HG03460 (cell line): ENCODE measurements at regions not wholly inside any gene's neighbourhood (a gene's known extent, or its start where the extent isn't known, plus 50 kb on each side); places are given as distances from the start of the nearest gene placed in this dataset.
"Not testable (repeated sequence)": the region's sequence is repeated elsewhere in the genome, so short reads cannot be mapped to it uniquely, and the experiment has no call there.

Experiments
- ATAC-seq: cut with Tn5 transposase; IDR thresholded peaks from one replicate; pipeline ENCODE4 v1.9.1; 2021; ENCODE audit not compliant: unreplicated experiment

DNA sequence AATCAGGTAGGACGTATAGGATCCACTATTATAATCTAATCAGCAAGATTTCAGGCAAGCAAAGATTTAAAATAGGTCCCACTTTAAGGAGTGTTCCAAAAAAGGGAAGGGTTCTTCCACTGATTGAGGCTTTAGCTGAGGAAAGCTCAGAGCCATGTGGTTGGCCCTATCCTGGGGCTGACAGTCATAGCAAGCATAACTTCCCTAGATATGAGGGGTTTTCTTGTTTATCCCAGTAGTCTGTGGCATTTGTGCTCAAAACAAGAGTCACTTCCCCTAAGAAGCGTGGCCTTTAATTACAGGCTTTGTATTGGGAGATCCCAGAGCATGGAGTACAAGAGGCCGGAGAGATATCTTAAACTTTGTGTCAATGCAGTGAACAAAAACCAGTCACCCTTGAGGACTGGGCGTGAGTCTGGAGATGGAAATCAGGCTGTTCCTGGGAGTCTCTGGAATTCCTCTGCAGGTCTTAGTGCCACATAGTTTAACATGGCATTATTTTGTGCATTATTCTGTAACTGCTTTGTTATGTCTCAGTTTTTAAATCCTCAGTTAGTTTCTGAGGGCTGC, 136.9 kb upstream of the FBXO11 start:
- ATAC-seq, result no peak

DNA sequence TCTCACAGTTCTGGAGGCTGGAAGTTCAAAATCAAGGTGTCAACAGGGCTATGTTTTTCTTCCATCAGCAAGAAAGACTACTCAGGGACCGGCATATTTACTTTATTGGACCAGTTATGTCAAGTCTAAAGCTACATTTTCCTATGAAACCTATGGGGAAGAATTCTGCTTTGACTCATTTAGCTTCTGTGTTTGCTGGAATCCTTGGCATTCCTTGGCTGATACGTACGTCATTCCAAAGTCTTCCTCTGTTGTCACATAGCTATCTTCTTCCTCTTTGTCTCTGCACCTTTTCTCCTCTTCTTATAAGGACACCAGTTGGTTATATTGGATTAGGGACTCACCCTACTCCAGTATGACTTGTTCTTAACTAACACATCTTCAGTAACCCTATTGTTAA, 137.4 kb upstream of the FBXO11 start:
- ATAC-seq, result no peak

DNA sequence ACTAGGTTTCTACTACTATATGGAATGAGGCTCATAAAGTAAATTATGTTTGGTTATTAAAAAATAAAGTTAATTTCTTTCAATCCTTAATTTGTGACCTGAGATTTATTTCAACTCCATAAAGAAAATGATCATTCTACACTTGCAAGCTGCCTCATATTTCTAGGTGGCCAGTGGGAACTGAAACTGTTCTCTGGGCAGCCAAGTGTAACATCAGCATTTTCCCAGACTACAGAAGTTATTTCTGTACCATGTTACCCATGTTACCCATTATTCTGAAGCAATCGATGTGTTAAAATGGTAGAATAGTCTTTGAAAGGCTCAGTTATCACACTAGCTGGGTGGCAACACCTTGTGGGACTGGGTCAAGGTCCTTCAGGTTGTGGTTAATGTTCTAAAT, 139.3 kb upstream of the FBXO11 start:
- no peak for ATAC-seq

DNA sequence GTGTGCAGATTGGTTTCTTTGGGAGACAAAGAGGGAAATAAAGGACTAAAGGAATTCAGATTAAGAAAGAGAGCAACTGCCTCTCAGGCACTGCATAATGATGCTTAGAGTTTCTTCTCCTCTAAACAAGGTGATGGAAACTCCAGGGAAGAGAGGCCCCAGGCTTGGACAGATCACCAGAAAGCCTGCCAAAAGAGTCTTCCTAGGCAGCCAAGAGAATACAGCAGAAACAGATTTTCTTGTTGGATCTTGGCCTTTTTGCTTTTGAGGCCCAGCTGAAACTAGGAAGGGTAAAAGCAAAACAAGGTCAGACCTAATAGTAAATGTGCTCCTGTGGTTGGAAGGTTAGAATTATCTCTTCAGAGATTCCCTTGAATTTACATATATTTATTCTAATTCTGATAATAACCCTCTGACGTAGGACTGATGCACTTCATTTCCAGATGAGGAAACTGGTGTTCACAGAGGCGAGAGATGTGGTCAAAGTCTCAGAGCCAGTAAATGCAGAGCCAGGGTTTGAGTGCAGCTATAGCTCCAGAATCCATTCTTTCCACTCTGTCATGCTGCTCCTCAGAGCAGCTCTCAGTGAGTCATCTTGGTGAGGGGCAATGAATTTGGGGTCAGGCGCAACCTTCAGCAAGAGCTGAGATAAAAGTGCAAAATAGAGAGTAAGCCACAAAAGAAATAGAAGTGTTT, 142.3 kb upstream of the FBXO11 start:
- ATAC-seq, result no peak

DNA sequence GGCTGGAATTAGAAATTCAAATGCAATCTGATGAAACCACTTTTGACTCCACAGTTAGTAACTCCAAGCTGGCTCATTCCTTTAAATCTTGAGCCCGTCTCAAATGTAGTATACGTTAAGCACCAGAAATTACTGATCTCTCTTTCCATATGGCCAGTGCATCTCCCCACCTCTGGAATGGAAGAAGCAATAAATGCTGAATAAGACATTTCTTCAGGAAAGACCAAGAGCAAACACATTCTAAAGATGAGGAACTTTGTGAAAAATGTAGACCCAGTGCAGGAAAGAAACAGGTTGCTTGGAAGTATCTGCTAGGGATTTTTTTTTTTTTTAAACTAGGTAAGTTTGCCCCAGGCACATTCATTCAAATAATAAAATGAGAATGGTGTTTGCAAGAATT, 143.1 kb upstream of the FBXO11 start:
- no peak for ATAC-seq

DNA sequence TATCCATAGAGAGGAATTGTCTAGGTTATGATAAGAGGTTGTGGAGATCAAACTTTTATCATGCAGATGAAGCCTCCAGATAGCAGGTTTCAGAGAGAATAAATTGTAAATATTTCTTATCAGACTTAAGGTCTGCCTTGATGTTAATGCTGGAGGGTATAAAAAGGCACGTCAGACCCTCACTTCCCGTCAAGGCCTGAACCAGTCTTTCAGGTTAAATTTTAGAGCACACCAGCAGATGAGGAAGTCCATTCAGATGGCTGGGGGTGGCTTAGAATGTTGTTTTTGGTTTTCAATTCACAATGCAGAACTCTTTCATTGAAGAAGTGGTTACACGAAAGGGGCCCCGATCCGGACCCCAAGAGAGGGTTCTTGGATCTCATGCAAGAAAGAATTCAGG, 144.4 kb upstream of the FBXO11 start:
- no peak for ATAC-seq

DNA sequence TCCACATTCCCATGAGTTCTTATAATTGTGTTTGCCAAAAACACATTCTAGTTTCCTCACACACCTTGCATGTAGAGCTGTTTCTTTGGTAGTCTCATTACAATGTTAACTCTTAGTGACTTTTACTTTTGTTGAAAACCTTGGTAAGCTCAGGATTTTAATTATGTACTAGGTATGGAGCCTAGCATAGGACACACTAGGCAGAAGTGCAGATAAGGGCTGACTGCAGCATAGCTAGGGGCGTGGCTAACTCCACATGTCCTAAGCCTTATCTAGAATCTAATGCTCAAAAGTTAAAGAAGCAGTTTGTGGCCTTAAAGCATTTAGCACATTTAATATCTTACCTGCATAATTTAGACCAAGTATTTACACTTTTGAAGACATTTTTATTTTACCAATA, 153.7 kb upstream of the FBXO11 start:
- ATAC-seq, result no peak

DNA sequence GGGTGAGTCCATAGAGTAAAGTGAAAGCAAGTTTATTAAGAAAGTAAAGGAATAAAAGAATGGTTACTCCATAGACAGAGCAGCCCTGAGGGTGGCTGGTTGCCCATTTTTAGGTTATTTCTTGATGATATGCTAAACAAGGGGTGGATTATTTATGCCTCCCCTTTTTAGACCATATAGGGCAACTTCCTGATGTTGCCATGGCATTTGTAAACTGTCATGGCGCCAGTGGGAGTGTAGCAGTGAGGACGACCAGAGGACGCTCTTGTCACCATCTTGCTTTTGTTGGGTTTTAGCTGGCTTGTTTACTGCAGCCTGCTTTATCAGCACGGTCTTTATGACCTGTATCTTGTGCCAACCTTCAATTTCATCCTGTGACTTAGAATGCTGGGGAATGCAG, 155.4 kb upstream of the FBXO11 start:
- not testable (repeated sequence) for ATAC-seq

DNA sequence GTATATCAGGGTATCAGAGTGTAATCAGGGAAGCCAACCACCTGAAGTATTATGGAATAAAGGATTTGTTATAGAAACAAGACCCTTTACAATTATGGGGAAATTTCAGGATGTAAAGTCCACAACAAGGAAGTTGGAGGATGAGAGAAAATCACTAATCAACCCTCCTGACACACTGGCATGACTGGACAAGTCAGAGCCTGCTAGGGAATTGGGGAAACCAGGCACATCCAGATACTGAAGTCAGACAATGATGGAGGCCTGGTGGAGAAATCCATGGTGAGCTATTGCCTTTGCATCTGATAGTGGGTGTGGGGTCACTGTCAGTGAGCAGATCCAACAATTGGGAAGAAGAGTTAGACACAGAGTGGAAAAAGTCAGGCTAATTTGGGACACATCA, 158.8 kb upstream of the FBXO11 start:
- ATAC-seq, result no peak

DNA sequence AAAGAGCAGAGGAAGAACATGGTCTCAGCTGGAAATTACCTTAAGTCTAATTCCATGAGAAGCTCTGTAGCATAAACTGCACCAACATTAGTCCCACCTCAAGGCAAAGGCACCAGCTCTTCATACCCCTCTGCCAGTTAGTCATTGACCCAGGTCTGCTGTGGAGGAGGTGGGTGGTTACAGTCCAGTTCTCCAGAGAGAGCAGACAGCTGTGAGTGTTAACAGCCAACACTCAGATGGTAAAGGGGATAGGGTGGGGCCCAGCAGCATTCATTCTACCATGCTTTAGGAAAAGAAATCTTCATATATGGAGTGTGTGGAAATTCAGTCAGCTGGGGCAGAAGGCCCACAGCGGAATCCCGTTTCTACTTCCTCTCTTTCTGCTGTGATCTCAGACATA, 159.7 kb upstream of the FBXO11 start:
- no peak for ATAC-seq

DNA sequence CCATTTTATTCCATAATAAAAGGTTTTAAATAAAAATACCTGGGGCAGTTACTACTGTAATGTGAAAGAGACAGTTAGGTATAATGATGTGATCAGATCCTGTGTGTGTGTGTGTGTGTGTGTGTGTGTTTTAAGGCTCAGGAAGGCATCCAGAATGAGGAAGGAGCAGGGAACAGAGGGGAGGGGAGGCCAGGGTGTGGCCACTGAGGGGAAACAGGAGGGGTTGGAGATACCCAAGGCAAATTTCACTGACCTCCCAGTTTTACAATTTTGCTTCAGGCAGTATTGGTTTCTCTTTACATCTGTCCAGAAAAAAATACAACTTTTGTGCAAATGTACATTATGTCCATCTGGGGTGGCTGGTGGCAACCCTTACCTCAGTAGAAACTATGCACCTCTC, 163.5 kb upstream of the FBXO11 start:
- ATAC-seq, result no peak

DNA sequence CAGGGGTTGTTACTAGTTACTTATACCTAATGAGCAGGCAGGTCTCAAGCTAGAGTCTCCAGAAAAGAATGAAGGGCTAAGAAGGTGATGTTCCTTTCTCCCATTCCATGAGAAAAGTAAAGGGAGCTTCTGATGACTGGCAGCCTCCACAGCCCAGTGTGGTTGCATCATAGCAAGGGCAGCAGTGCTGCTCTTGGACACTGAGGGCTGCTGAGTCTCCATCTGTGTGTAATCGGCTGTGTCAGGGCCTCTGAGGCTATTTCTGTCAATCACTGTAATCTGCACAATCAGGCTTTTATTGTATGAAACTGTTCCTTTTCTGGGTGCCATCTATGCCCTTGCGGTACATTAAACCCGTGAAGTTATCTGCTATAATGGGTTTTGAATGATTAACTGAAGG, 164.1 kb upstream of the FBXO11 start:
- no peak for ATAC-seq

DNA sequence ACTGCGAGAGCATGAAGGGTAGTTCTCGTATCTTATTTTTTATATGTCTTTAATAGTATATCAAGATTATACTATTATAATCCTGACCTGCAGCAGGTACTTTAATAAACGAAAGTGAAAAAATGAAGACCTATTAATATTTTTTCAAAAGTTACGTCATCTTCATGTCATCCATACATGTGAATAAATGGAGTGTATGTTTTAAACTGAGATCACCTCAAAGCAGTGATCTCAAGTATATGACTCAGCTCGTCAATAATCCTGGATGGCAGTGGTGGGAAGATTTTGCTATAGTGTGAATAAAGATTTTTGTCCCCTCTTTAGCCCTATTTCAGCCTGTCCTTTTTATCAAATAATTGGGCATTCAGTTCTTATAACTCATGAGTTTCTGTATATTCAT, 166.3 kb upstream of the FBXO11 start:
- ATAC-seq, result no peak

DNA sequence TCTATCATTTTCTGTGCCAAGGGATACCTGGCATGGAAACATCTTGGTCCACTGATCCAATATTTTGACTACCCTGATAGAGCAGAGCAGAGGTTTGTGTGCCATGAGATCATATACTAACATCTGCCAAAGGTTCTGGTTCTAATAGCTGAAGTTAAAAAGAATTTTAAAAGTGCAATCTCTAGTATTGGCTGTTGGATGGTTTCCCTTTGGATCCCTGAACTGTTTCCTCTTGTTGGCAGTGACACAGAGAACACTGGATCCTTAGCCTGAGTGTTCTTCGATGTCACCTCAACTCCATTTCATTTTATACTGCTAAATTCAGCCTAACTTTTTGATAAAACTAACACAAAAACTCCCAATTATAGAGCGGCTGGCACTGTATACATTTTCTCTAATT, 169.3 kb upstream of the FBXO11 start:
- no peak for ATAC-seq

DNA sequence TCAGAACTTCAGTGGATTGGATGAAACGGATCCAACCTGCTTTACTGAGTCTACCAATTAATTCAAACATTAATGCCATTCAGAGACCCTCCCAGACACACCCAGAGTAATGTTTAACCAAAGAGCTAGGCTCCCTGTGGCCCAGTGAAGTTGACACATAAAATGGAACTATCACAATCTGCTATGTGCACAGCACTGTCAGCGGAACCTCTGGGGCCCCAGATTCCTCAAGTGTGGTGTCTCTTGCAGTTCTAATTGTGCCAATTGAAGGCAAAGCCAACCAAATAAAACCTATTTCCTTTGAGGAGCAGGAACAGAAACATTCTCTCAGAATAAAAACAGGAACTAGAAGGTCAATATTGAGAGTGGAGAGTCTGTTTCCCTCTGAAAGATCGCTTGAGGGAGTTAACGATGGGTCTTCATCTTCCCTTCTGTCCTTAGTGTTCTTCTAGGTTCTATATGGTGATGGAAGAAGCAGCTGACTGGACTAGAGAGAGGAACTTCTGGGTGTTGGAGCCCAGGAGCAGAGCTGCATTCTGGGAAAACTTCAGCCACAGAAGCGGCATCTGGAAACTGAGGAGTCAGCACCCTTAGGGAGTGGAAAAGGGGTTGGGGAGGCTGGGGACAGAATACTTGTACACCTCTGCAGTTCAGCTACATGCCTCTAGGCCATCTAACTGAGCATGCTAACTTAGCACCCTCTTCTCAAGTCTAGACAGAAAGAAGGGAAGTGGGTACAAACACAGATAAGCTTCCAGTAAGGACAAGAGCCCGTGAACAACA, 174.4 kb upstream of the FBXO11 start:
- no peak for ATAC-seq

DNA sequence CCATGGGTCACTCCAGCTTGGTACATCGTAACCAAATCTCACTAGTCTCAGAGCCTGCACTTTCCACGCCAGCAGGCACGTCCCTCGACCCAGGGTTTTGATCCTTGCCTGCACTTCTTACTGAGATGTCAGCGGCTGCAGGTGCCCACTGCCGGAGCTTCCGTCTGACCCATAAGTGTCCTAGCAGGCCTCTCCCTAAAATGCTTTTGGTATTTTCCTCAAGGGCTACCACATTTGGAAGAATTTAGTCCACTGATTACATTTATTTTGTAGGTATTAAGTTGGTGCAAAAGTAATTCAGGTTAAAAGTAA, 175.0 kb upstream of the FBXO11 start:
- ATAC-seq, result no peak

DNA sequence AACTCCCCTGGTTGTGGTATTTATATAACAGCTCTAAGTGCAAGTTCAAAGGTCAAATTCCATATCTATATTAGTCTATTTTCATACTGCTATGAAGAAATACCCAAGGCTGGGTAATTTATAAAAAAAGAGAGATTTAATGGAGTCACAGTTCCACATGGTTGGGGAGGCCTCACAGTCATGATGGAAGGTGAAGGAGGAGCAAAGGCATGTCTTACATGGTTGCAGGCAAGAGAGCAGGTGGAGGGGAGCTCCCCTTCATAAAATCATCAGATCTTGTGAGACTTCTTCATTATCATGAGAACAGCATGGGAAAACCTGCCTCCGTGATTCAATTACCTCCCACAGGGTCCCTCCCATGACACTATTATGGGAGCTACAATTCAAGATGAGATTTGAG, 179.6 kb upstream of the FBXO11 start:
- no peak for ATAC-seq

DNA sequence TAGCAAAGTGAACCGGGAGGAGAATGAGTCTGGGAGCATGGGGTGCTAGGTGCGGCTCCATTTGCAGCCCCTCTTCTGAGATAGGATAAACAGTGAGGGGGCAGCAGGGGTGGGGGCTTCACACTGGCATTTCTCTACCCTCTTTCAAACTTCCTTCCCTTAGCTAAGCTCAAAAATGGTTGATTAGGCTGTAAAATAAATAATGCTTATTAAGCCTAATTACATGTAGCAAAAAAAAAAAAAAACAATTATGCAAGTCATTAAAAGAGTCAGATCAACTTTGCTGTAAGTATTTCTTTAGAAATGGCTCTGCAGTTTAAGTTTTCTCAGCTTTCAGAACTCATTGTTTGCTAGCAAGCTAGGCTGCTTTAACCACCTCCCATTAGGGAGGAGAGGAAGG, 182.7 kb upstream of the FBXO11 start:
- no peak for ATAC-seq

DNA sequence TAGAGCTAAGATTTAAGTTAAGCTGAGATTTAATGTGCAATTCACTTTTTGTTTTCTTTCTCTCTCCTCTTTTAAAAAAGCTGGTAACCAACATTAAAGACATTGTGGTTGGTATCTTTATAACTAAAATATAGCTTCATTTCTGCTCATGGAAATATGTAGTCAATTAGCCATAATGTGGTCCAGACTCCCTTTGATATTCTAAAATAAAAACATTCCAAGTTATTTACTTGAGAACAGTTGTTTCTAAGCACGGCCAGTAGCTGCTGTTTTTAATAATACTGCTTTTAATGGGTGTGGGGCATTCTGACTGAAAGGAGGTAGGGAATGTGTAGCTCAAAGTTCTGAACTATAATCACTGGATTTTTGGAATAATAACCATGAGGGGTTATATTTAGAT, 183.3 kb upstream of the FBXO11 start:
- no peak for ATAC-seq

DNA sequence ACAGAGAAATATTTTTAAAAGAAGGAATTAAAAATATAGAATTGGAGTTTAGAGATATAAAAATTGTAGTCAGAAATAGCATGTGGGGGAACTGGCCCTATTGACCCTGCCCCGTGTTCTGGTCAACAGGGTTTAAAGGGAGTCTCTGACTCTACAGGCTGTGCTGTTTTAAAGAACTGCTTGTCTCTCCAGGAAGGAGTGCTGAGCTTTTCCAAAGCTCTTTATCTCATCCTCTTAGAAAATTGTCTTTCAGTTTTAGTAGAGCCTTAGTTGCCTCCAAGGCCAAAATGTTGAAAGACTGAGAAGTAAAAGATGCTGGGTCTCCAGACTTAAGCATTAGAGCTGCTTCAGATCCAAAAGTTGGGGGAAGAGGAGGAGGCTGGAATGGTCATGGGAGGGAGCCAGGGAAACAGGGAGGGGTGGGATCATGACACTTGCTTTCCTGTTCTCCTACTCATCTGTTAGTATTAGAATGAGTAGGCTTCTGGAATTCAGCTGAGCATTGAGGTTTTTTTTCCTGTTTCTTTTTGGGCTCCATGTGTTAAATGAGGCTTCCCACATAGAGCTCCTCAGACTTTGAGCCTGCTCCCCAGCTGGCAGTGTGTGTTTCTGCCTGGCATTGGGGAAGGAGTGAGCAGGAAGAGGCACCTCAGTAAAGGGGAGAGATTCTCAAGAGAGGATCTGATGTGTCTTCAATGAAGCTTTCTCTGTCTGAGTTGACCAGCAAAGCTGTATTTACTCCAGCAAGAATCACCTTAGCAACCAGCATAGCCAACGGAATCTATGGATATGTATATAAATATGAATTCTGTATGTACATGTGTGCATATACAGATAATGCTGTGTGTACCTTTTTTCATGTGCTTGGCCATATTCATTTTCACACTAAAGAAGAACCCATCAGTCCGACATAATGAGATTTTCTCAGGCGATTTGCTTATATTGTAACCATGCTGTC, 186.8 kb upstream of the FBXO11 start:
- ATAC-seq, result no peak

DNA sequence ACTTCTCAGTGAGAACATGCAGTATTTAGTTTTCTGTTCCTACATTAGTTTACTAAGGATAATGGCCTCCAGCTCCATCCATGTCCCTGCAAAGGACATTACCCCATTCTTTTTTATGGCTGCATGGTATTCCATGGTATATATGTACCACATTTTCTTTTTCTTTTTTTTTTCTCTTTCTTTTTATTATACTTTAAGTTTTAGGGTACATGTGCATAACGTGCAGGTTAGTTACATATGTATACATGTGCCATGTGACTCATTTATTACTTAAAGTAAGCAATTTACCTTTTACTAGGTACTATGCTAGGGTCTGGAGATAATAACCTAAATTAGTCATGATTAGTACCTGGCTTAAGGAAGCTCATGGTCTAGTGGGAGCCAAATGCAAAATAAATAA, 190.5 kb upstream of the FBXO11 start:
- not testable (repeated sequence) for ATAC-seq

DNA sequence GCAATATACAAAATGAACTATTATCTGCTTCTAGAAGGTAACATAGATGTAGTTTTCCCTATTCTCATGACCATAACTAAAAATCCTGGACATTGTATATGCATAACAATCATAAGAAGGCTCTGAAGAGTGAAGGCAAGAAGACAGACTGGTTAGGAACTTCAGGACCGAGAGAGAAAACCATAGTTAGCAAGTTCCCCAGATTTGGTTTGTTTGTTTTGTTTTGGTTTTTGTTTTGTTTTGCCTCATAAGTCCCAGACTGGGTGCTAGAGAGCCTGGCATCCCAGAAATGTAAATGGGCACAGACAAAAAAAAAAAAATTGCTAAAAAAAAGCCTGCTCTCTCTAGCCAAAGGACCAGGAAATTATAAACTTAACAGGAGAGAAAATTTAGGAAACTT, 192.2 kb upstream of the FBXO11 start:
- ATAC-seq, result no peak
